ENCODE measurements at regions not wholly inside any gene's neighbourhood (a gene's known extent, or its start where the extent isn't known, plus 50 kb on each side); places are given as distances from the start of the nearest gene placed in this dataset.

DNA sequence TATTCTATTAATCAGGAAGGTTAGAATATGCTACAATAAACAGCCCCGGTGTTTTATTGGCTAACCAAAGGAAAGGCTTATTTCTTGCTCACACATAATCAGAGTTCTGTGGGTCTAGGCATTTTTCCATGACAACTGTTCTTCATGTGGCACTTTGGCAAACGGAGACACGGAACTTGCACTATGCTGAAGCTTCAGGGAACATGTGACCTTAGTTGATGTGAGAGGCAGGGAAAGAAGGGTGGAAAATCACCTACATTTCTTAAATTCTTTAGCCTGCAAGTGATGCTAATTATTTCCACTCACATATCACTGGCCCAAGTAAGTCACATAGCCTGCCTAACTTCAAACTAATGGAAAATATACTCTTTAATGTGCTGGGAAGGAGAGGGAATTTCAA, 344.6 kb downstream of the SV2B start:
- TF ChIP-seq, protein P1, sequence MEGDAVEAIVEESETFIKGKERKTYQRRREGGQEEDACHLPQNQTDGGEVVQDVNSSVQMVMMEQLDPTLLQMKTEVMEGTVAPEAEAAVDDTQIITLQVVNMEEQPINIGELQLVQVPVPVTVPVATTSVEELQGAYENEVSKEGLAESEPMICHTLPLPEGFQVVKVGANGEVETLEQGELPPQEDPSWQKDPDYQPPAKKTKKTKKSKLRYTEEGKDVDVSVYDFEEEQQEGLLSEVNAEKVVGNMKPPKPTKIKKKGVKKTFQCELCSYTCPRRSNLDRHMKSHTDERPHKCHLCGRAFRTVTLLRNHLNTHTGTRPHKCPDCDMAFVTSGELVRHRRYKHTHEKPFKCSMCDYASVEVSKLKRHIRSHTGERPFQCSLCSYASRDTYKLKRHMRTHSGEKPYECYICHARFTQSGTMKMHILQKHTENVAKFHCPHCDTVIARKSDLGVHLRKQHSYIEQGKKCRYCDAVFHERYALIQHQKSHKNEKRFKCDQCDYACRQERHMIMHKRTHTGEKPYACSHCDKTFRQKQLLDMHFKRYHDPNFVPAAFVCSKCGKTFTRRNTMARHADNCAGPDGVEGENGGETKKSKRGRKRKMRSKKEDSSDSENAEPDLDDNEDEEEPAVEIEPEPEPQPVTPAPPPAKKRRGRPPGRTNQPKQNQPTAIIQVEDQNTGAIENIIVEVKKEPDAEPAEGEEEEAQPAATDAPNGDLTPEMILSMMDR (IDR thresholded peaks at IDR 0.05) = no peak
- no peak for TF ChIP-seq POLR2A (IDR thresholded peaks at IDR 0.05)

Measured in heart left ventricle (tissue), 13 donors.